ENCODE measurements at regions not wholly inside any gene's neighbourhood (a gene's known extent, or its start where the extent isn't known, plus 50 kb on each side); places are given as distances from the start of the nearest gene placed in this dataset.

DNA sequence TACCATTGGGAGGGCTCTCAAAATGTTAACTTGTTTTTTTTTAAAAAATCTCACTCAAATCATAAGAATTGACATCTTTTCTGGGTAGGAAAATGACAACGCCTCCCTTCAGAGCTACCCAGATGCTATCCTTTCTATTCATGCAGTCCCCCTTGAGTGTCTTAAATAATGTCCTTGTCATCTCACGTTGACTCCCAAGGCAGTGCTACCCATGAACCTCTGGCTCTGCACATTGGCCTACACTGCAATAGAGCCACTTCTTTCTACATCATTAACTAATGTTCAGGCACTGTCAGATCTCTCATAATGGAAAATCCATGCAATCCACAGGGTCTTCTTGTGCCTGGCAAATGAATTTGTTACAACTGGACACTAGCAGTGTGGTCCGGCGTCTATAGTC lies 569.8 kb upstream of the ZFHX3 start:
- no peaks in the 10 kb centered on the region for H3K4me1 ChIP-seq (ENCODE audit: insufficient read depth, low read length)
- BruUV-seq (replicated peaks) = no TSS peak
- ChIA-PET POLR2A (ENCODE audit: unreplicated experiment) (no interaction called here), CTCF (no interaction called here)
- H3K9me3 ChIP-seq (ENCODE audit: low read length) = no peaks in the 10 kb centered on the region
- H3K36me3 ChIP-seq (ENCODE audit: low read depth, low read length) = no peaks in the 10 kb centered on the region
- TF ChIP-seq CTCF (conservative IDR thresholded peaks at IDR 0.05; ENCODE audit: low read depth, low read length) (no peak), EZH2 (IDR thresholded peaks at IDR 0.05; ENCODE audit: low read length, unreplicated experiment) (no peak), EZH2phosphoT487 (IDR thresholded peaks at IDR 0.05; ENCODE audit: borderline replicate concordance, low read length) (no peak)
- no peaks in the 10 kb centered on the region for H4K20me1 ChIP-seq (ENCODE audit: low read length)
- H3K4me2 ChIP-seq (ENCODE audit: low read length) = no peak overlapping the region
- H2AFZ ChIP-seq (ENCODE audit: low read length) = no peak overlapping the region
- H3K9me2 ChIP-seq (replicated peaks; ENCODE audit: low read length) = no peaks in the 10 kb centered on the region
- H3K79me2 ChIP-seq (ENCODE audit: low read length) = no peaks in the 10 kb centered on the region
- no peaks in the 10 kb centered on the region for H3F3A ChIP-seq (ENCODE audit: low read length, unreplicated experiment)
- intact Hi-C loops (cut with micrococcal nuclease) = no loop called here
- ATAC-seq (no peak), DNase-seq (no peak)
- no peak overlapping the region for H3K9ac ChIP-seq (ENCODE audit: low read length)
- peaks cover 72% of the 10 kb centered on the region for H3K27me3 ChIP-seq (ENCODE audit: low read length)
- no peak overlapping the region for H3K4me3 ChIP-seq (ENCODE audit: low read length)
- no peak overlapping the region for H3K27ac ChIP-seq (ENCODE audit: low read length)

DNA sequence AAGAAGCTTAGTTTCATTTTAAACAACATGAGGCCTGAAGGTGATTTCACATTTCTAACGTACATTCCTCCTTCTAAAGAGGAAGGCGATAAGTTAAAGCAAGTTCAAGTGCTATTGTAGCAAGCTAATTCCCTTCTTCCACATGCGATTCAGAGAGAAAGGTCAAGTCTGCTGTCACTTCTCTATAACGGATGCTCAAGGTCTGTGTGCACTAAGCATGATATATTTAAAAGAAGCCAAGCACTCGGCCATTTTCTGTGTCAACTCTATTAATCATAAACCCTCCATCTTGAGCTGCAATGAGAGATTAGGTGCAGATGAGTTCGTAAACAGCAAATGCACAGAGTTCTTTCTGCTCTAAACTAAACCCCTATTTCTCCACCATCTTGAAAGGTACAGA lies 568.8 kb upstream of the ZFHX3 start:
- intact Hi-C loops (cut with micrococcal nuclease) = no loop called here
- H3K9me2 ChIP-seq (replicated peaks; ENCODE audit: low read length) = no peaks in the 10 kb centered on the region
- DNase-seq = no peak
- no peak overlapping the region for H3K4me3 ChIP-seq (ENCODE audit: low read length)
- no peak overlapping the region for H3K9ac ChIP-seq (ENCODE audit: low read length)
- H4K20me1 ChIP-seq (ENCODE audit: low read length) = no peaks in the 10 kb centered on the region
- no peaks in the 10 kb centered on the region for H3K79me2 ChIP-seq (ENCODE audit: low read length)
- no peak for TF ChIP-seq EZH2phosphoT487 (IDR thresholded peaks at IDR 0.05; ENCODE audit: borderline replicate concordance, low read length)
- TF ChIP-seq EZH2 (IDR thresholded peaks at IDR 0.05; ENCODE audit: low read length, unreplicated experiment) = no peak
- TF ChIP-seq CTCF (conservative IDR thresholded peaks at IDR 0.05; ENCODE audit: low read depth, low read length) = no peak
- no peaks in the 10 kb centered on the region for H3K4me1 ChIP-seq (ENCODE audit: insufficient read depth, low read length)
- H2AFZ ChIP-seq (ENCODE audit: low read length) = no peak overlapping the region
- H3K36me3 ChIP-seq (ENCODE audit: low read depth, low read length) = no peaks in the 10 kb centered on the region
- CTCF ChIA-PET = no interaction called here
- POLR2A ChIA-PET (ENCODE audit: unreplicated experiment) = no interaction called here
- H3K27ac ChIP-seq (ENCODE audit: low read length) = no peak overlapping the region
- BruUV-seq (replicated peaks) = no TSS peak
- H3F3A ChIP-seq (ENCODE audit: low read length, unreplicated experiment) = no peaks in the 10 kb centered on the region
- no peaks in the 10 kb centered on the region for H3K9me3 ChIP-seq (ENCODE audit: low read length)
- no peak for ATAC-seq
- H3K4me2 ChIP-seq (ENCODE audit: low read length) = no peak overlapping the region
- peaks cover 73% of the 10 kb centered on the region for H3K27me3 ChIP-seq (ENCODE audit: low read length)

DNA sequence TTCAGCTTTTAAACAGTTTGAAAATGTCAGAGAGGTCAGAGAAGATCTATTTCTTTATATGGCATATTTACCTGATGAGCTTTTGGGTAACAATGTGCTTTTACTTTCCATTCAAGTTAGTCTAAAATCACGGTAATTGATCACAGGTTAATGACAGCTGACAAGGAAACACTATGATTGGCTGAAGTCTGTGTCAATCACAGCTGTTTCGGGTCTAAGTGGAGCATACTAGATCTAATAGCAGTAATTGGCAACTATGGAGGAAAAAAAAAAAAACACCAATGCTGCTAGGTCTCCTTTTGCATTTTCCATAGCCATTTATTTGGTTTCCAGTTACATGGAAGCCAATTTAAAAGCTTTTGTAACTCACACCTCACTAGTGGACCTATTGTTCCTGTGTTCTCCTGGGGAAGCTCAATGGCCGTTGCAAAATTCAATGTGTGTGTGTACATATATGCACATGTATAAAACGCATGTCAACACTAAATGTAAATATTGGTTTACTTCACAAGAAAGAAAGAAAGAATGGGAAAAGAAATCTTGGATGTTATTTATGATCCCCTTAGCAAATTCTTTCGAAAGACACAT lies 568.3 kb upstream of the ZFHX3 start:
- ATAC-seq (no peak), DNase-seq (no peak)
- Histone ChIP-seq H3K4me1 (ENCODE audit: insufficient read depth, low read length) (no peaks in the 10 kb centered on the region), H4K20me1 (ENCODE audit: low read length) (no peaks in the 10 kb centered on the region), H3K27me3 (ENCODE audit: low read length) (peaks cover 75% of the 10 kb centered on the region), H2AFZ (ENCODE audit: low read length) (no peak overlapping the region), H3K79me2 (ENCODE audit: low read length) (no peaks in the 10 kb centered on the region), H3K9me3 (ENCODE audit: low read length) (no peaks in the 10 kb centered on the region), H3F3A (ENCODE audit: low read length, unreplicated experiment) (no peaks in the 10 kb centered on the region), H3K4me3 (ENCODE audit: low read length) (no peak overlapping the region), H3K9me2 (replicated peaks; ENCODE audit: low read length) (no peaks in the 10 kb centered on the region), H3K9ac (ENCODE audit: low read length) (no peak overlapping the region), H3K4me2 (ENCODE audit: low read length) (no peak overlapping the region), H3K36me3 (ENCODE audit: low read depth, low read length) (no peaks in the 10 kb centered on the region), H3K27ac (ENCODE audit: low read length) (no peak overlapping the region)
- intact Hi-C loops (cut with micrococcal nuclease) = no loop called here
- CTCF ChIA-PET = no interaction called here
- TF ChIP-seq CTCF (conservative IDR thresholded peaks at IDR 0.05; ENCODE audit: low read depth, low read length) (no peak), EZH2phosphoT487 (IDR thresholded peaks at IDR 0.05; ENCODE audit: borderline replicate concordance, low read length) (no peak), EZH2 (IDR thresholded peaks at IDR 0.05; ENCODE audit: low read length, unreplicated experiment) (no peak)
- POLR2A ChIA-PET (ENCODE audit: unreplicated experiment) = no interaction called here
- BruUV-seq (replicated peaks) = no TSS peak

Measured in PC-3 (cell line).